ENCODE measurements at regions not wholly inside any gene's neighbourhood (a gene's known extent, or its start where the extent isn't known, plus 50 kb on each side); places are given as distances from the start of the nearest gene placed in this dataset.

DNA sequence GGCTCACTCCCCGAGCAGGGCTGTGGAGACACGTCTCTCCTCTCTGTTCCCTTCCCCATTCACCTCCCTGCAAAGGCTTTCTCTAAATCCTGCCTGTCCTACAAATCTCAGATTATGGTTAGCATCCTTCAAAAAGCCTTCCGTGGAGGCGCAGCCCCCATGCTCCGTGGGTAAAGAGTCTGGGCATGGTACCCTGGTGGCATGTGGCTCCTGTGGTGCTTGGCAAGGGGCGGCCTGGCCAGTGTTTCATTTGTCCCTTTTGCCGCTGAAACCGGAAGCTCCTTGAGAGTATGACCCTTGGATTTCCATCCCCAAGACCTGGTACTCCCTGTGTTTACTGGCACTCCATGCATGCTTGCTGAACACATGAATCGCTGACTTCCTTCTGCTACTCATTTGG is 839.3 kb upstream of the SALL3 start:
- no peak for TF ChIP-seq CTCF (IDR thresholded peaks at IDR 0.05; ENCODE audit: low read depth, low read length, poor library complexity, severe bottlenecking)
- no peak for TF ChIP-seq EZH2phosphoT487 (IDR thresholded peaks at IDR 0.05; ENCODE audit: borderline replicate concordance, low read length)
